ENCODE measurements at regions not wholly inside any gene's neighbourhood (a gene's known extent, or its start where the extent isn't known, plus 50 kb on each side); places are given as distances from the start of the nearest gene placed in this dataset.

DNA sequence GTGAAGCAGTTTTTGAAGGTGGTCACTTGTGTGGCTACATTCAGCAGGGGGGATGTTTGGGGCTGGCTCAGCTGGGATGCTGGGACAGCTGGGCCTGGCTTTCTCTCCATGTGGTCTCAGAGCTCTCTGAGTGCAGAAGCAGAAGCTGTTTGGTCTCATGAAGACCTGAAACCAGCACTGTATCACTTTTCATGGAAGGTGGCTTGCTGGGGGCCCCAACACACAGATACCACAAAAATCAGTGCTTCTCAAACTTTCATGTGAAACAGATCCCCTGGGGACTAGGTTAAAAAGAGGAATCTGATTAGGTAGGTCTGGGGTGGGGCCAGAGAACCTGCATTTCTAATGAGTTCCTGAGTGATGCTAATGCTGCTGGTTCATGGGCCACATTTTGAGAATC is 347.3 kb downstream of the DHX35 start (continued):
- TF ChIP-seq, protein P1, sequence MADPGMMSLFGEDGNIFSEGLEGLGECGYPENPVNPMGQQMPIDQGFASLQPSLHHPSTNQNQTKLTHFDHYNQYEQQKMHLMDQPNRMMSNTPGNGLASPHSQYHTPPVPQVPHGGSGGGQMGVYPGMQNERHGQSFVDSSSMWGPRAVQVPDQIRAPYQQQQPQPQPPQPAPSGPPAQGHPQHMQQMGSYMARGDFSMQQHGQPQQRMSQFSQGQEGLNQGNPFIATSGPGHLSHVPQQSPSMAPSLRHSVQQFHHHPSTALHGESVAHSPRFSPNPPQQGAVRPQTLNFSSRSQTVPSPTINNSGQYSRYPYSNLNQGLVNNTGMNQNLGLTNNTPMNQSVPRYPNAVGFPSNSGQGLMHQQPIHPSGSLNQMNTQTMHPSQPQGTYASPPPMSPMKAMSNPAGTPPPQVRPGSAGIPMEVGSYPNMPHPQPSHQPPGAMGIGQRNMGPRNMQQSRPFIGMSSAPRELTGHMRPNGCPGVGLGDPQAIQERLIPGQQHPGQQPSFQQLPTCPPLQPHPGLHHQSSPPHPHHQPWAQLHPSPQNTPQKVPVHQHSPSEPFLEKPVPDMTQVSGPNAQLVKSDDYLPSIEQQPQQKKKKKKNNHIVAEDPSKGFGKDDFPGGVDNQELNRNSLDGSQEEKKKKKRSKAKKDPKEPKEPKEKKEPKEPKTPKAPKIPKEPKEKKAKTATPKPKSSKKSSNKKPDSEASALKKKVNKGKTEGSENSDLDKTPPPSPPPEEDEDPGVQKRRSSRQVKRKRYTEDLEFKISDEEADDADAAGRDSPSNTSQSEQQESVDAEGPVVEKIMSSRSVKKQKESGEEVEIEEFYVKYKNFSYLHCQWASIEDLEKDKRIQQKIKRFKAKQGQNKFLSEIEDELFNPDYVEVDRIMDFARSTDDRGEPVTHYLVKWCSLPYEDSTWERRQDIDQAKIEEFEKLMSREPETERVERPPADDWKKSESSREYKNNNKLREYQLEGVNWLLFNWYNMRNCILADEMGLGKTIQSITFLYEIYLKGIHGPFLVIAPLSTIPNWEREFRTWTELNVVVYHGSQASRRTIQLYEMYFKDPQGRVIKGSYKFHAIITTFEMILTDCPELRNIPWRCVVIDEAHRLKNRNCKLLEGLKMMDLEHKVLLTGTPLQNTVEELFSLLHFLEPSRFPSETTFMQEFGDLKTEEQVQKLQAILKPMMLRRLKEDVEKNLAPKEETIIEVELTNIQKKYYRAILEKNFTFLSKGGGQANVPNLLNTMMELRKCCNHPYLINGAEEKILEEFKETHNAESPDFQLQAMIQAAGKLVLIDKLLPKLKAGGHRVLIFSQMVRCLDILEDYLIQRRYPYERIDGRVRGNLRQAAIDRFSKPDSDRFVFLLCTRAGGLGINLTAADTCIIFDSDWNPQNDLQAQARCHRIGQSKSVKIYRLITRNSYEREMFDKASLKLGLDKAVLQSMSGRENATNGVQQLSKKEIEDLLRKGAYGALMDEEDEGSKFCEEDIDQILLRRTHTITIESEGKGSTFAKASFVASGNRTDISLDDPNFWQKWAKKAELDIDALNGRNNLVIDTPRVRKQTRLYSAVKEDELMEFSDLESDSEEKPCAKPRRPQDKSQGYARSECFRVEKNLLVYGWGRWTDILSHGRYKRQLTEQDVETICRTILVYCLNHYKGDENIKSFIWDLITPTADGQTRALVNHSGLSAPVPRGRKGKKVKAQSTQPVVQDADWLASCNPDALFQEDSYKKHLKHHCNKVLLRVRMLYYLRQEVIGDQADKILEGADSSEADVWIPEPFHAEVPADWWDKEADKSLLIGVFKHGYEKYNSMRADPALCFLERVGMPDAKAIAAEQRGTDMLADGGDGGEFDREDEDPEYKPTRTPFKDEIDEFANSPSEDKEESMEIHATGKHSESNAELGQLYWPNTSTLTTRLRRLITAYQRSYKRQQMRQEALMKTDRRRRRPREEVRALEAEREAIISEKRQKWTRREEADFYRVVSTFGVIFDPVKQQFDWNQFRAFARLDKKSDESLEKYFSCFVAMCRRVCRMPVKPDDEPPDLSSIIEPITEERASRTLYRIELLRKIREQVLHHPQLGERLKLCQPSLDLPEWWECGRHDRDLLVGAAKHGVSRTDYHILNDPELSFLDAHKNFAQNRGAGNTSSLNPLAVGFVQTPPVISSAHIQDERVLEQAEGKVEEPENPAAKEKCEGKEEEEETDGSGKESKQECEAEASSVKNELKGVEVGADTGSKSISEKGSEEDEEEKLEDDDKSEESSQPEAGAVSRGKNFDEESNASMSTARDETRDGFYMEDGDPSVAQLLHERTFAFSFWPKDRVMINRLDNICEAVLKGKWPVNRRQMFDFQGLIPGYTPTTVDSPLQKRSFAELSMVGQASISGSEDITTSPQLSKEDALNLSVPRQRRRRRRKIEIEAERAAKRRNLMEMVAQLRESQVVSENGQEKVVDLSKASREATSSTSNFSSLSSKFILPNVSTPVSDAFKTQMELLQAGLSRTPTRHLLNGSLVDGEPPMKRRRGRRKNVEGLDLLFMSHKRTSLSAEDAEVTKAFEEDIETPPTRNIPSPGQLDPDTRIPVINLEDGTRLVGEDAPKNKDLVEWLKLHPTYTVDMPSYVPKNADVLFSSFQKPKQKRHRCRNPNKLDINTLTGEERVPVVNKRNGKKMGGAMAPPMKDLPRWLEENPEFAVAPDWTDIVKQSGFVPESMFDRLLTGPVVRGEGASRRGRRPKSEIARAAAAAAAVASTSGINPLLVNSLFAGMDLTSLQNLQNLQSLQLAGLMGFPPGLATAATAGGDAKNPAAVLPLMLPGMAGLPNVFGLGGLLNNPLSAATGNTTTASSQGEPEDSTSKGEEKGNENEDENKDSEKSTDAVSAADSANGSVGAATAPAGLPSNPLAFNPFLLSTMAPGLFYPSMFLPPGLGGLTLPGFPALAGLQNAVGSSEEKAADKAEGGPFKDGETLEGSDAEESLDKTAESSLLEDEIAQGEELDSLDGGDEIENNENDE (IDR thresholded peaks at IDR 0.05; ENCODE audit: insufficient replicate concordance, low read length): no peak
- TF ChIP-seq, protein P2, sequence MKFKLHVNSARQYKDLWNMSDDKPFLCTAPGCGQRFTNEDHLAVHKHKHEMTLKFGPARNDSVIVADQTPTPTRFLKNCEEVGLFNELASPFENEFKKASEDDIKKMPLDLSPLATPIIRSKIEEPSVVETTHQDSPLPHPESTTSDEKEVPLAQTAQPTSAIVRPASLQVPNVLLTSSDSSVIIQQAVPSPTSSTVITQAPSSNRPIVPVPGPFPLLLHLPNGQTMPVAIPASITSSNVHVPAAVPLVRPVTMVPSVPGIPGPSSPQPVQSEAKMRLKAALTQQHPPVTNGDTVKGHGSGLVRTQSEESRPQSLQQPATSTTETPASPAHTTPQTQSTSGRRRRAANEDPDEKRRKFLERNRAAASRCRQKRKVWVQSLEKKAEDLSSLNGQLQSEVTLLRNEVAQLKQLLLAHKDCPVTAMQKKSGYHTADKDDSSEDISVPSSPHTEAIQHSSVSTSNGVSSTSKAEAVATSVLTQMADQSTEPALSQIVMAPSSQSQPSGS (IDR thresholded peaks at IDR 0.05; ENCODE audit: low read length): no peak
- no peak for TF ChIP-seq TEAD4 (IDR thresholded peaks at IDR 0.05; ENCODE audit: low read depth, low read length)
- TF ChIP-seq SIX5 (IDR thresholded peaks at IDR 0.05; ENCODE audit: low read depth, low read length): no peak
- no peak for TF ChIP-seq GTF2F1 (IDR thresholded peaks at IDR 0.05; ENCODE audit: borderline replicate concordance, low read depth, low read length)
- TF ChIP-seq BCL11A (IDR thresholded peaks at IDR 0.05; ENCODE audit: low read depth in 2 of 2, low read length in 2 of 2): no peak
- TF ChIP-seq CBX5 (IDR thresholded peaks at IDR 0.05; ENCODE audit: low read depth, low read length): no peak
- TF ChIP-seq SP4 (IDR thresholded peaks at IDR 0.05; ENCODE audit: low read length): no peak
- no peak for TF ChIP-seq POLR2A (IDR thresholded peaks at IDR 0.05; ENCODE audit: control extremely low read depth in 1 of 2, low read depth in 2 of 2, low read length in 2 of 2)
- TF ChIP-seq YY1 (IDR thresholded peaks at IDR 0.05; ENCODE audit: low read depth, low read length): no peak
- no peak for TF ChIP-seq EGR1 (IDR thresholded peaks at IDR 0.05; ENCODE audit: borderline replicate concordance, low read depth, low read length)
- no peak for TF ChIP-seq BACH1 (IDR thresholded peaks at IDR 0.05; ENCODE audit: low read length)
